Inflammatory macrophage (primary cell): ENCODE measurements at regions not wholly inside any gene's neighbourhood (a gene's known extent, or its start where the extent isn't known, plus 50 kb on each side); places are given as distances from the start of the nearest gene placed in this dataset.
"Not testable (repeated sequence)": the region's sequence is repeated elsewhere in the genome, so short reads cannot be mapped to it uniquely, and the experiment has no call there.

Experiments used
- DNase-seq, 2 donors: peaks; one replicate each; pipeline ENCODE4 v3.0.0-alpha.2; 2020 to 2022

DNA sequence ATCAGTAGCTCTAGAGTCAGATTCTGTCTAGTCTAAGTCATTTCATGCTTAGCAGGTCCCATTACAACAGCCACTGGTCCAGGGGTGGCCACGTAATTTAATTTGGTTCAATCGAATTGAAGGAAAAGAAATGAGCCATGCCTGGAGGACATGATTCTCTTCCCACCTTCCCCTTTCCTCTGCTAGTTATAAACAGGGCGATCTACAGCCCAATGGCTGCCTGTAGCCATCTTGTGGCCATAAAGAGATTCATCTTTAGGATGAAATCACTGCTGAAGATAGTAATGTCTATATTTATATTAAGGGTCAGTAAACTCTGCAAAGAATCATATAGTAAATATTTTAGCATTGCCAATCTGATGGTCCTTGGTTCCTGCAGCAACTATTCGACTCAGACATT is 107.4 kb downstream of the SPDYE17 start:
- not testable (repeated sequence) for DNase-seq

DNA sequence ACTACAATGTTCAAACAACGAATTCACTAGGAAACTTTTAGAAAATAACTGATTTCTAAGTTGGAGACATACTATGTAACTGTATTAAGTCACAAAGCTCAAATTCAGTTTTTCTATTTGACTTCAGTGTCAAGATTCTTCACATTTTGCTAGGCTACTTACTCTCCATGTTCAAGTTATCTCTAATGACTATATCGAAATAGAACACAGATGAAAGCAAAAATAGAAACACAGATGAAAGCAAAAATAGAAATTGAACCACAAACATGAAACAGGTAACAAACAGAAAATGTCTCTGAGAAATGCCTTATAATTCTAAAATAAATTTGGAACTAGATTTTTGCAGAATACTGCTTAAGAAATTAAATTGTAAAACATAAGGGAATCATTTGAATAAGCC is 113.5 kb downstream of the SPDYE17 start:
- DNase-seq = not testable (repeated sequence)

DNA sequence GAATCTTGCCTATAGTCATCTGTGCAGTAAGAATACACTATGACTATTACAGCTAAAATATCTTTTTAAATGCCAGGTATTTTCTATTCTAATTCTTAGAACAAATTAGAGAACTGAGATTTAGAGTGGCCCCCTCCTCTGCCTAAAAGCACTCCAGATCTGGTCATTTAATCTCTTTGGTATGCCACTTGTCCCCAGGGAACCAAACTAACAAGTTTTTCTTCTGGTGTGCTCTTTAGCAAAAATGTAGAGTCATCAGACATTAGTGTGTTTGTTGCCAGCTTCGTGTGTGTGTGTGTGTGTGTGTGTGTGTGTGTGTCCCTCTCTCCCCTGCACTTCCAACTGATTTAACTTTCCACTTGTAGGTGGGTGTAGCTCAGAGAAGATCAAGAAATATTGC is 117.8 kb downstream of the SPDYE17 start:
- not testable (repeated sequence) for DNase-seq

DNA sequence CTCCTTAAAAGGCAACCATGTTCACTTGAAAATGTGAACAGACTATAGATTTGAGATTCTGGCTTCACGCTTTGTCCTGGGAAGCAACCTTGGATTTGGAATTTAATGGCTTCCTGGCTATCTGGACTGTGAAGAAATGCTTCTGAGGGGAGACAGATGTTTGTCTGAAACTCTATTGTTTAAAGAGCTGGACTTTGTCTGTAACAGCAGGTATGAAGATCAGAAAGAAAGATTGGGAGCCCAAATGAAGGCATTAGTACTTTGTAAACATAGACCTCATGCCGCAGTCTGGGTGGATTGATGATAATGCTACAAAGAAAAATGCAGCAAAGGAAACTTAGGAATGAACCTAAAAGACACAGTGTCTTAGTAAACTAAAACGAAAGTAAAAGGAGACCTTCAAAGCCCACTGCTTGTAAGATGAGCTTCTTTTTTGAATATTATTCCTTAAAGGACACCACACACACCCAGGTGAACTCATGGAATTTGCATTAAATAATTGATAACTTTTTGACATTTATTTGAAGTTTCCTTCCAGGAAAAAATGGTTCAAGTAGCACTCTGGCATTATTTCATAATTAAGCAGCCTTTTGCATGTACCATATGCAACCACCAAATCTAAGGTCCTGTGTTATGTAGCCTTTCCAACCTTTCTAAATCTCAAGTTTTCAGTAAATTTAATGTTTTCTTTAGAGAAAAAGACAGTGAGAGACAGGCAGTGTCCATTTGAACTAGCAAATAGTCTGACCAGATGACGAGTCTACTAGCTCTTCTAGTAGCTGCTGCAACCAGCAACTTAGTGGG is 119.9 kb downstream of the SPDYE17 start:
- not testable (repeated sequence) for DNase-seq

DNA sequence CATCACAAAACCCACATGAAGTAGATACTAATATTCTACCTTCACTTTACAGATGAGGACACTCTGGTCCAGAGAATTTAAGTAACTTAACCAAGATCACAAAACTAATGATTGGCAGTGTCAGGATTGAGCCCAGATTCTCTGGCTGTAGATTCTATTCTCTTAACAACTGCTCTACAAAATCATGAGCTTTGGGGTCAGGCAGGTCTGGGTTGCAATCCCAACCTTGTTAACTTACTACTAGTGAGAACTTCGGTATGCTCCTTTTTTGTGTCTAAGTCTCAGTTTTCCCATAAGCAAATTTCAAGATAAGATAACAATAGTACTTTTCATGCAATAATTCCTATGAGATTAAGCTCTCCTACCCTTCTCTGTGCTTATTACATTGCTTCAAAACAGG is 127.5 kb downstream of the SPDYE17 start:
- not testable (repeated sequence) for DNase-seq

DNA sequence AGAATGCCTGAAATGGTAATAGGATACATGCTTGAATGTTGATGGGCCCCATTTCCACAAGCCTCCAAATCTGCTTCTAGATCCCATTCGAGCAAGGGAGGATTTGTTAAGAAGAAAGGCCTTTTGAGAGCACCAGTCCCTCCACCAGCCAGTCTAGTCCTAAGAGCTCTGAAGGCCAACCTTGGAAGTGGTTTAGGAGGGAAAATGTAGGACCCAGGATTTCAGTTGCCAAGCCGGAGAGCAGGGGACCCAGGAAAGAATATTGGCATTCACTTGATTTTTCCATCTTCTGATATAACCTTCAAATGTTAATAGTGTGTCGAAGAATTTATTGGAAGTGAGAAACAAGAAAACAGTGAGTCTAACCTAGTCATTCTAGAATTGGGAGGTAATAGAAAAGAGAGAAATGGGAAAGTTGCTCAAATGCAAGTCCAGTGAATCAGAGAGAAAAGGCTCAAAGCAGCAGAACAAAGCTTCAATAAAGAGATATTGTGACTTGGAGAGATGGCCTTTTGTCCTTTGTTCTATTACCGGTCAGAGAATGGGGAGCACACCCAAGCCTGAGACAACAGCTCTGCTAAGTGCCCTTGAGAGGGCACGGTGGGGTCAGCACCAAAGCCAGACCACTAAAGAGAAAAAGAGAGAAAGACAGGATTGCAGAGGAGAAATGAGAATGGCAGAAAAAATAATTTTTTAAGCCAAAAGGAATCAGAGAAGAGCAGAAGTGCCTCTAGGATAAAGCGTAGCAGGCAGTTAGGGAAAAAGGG is 130.0 kb downstream of the SPDYE17 start:
- DNase-seq = not testable (repeated sequence)

DNA sequence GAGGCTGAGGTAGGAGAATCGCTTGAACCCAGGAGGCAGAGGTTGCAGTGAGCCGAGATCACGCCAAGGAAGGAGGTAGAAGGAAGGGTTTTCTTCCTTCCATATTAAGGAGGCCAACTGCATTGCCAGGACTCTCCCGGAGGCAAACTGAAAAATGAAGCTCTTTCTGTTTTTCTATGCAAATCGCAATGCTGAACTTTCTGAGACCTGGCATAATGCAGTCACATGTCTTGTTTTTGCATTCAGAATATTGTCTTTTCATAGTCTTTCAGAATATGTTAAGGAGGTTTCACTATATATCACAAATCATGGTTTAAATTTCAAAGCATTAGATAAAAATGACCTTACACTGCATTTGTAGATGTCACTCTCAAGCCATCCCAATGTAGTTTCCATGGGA is 133.4 kb downstream of the SPDYE17 start:
- DNase-seq = not testable (repeated sequence)

DNA sequence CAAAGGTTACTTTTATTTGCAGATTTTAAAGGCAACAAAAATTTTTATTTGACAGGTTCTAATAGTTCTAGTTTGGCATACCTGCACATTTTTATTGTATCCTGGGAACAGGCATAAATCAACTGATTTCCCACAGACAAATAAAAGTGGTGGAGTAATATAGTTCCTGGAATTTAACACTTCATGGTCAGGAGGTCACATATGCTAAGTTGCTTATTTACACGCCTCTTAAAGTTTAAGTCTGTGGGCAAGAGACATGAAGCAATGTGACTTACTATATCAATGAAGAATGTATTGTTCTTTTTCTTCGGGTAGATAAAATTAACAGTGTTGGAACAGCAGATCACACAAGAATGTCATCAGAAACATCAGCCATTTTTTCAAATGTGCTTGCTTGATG is 135.2 kb downstream of the SPDYE17 start:
- not testable (repeated sequence) for DNase-seq

DNA sequence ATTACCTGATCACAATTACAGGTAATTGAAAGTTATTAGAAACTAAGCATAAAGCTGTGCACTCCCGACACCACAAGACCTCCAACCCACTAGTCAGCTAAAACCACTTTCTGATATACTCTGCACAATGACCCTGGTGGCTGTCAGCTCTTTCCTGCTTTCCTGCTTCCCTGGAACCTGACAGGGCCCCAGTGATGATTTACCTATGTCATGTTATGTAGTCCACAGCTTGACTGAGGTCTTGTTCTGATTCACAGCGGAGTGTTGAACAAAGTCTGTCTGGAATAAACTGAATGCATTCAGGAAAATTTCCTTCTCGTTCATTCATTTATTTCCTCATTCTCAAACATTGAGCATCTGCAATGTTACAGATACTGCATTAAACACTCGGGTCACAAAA is 136.5 kb downstream of the SPDYE17 start:
- DNase-seq = not testable (repeated sequence)

DNA sequence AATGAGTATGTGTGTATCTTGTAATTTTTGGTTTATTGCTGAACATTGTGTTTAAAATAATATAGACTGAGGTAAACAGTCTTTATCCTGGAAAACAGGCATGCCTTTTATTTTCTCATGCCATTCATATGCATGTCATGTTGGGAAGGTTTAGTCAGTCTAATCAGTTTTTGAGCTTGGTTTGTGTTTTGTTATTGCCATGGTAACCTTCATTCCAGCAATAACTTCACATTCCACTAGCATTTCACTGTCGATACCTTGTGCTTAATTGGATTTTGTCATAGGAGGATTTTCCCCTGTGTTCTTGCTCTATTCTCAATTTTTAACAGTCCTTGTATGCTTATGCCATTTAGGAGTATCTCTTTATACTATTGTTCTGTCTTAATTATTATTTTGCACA is 140.4 kb downstream of the SPDYE17 start:
- DNase-seq = not testable (repeated sequence)

DNA sequence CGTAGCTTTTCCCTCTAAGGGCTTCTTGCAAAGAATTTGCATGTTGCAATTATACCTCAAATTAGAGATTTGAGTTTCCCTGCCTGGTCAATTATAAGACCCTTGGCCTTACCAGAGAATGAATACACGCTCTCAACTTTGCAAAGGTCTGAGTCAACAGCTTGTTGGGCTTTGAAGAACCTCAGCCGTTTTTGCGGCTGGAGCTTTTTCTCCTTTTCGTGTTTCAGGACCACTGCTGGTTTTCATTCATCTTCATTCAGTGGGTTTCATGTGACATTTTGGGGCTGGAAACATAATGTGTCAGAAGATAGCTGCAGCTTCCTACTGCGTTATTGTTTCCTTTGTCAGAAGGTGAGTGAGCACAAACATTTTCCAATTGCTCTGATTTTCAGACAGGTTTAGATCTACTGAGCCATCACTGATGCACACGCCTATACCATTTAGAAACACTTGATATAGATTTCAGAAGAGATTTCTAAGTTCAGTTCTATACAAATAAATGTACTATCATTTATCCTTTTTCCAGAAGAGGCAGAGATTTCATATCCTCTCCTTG is 152.3 kb downstream of the SPDYE17 start:
- not testable (repeated sequence) for DNase-seq

DNA sequence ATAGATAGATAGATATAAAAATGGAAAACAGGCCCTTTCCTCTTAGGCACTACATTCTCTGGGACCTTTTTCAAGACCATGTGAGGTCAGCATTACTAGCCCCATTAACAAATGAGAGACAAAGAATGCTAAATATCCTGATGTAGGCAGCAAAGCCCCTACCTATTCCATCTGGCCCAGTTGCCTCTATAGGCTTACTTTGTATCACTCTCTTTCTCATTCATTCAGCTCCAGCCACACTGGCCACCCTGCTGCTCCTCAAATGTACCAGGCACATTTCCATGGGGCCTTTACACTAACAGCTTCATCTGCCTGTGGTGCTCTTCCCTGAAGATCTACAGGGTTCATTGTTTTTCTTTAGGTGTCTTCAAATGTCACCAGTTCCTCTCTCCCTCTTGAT is 156.4 kb downstream of the SPDYE17 start:
- not testable (repeated sequence) for DNase-seq

DNA sequence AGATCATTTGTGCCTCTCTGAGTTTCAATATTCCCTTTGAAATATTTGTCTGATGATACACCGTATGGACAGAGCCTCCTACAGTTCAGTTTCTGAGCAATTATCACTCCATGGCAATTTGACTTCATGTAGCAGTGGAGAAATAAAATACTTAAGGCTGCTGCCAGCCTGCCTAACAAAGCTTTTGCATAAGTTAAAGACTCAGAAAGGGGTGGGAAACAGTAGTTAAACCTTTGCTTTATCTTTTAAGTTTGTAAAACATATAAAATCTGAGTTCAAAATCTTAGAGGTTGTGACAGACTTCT is 161.7 kb downstream of the SPDYE17 start:
- not testable (repeated sequence) for DNase-seq

DNA sequence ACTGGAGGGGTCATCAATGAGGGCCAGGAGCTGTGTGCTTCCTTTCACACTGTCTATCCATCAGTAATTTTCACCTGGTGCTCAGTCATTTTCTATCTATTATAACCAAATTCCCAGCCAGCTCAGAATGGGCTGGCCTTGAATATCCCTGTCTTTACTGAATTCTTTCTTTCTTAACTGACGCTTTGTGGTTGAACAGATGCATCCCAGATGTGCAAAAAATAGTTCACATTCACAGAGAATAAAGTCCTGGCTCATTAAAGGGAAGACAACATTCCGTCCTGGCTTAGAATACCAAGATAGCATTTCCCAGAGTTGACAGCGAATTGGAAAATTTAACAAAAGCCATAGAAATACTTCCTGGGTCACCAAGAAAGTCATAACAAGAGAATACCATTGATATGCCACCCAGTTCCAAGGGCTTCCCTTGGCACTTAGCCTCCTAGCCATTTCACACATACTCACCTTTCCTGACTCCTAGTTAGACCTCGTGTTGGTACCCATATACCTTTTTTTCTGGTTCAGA is 164.7 kb downstream of the SPDYE17 start:
- not testable (repeated sequence) for DNase-seq

DNA sequence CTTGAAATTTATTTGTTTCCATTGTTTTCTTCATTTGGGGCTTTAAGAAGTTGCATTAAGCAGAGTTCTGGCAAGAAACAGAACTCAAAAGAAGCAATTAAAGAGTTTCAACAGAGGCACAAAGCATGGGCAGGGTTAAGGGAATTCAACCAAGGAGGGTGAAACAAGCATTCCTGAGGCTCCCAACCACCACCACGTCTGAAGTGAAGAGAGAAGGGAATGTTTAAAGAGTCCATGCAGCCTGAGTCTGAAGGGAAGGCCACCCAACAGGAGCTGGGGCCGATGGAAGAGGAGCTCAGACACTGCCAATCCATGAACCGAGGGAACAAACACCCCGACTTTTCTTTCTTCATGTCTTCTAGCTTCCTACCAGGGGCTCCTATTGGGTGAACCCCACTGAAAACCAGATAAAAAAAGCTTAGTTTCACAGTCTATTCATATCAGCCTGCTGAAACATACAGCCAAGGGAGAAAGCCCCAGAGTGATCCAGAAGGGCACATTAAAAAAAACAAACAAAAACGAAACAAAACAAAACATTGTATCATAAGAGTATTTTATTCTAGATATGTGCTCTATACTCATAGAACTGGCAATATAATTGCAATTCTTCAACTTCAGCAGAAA is 168.9 kb downstream of the SPDYE17 start:
- not testable (repeated sequence) for DNase-seq

DNA sequence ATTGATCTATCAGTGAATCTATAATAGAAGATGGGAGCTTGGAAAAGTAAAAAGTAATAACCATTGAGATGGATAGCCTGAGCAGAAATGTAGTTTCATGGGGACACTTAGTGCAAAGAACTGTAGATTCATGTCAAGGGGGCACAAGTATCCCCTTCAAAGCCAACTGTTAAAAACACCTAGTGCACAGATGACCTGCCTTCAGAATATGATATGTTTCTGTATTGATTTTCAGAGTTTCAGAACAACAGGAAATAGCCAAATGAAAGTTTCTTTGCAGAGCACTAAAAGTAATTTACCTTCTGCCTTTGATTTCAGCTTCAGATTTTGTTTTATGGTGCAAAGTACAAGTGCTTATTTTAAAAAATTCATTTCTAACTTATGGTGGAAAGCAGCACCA is 169.9 kb downstream of the SPDYE17 start:
- DNase-seq = not testable (repeated sequence)

DNA sequence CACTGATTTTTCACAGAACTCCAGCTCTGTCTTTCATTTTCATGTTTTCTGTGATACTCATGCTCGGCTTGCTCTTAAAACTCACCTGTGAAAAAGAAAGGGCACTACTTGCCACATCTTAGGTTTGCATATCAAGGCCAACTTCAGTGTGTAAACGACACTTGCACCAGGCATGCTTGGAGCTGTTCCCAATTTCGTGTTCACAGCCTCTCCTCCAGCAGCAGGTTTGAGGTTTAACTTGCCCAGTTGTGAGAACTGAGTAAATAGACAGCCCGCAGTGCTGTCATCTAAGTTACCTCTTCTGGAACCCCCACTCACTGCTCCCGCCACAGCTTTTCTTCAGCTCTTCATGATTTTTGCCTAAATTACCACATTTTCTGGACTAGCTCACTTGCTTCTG is 172.2 kb downstream of the SPDYE17 start:
- not testable (repeated sequence) for DNase-seq

DNA sequence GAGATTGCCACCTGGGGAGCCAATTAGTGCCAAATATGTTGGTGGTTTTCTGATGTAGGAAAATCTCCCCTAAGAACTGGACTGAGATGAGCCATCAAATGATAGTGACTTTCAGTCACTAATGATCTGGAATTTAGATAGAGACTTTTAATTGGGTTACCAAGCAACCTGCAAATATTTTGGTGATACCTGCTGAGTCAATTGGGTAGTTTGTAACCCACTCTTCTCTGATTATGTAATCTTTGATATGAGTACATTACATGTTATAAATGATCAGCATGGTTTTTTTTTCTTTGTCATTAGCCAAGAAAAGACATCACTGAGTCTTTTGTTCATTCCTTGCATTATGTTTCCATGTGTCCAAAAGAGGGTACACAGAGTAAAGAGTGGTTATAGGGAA is 177.5 kb downstream of the SPDYE17 start:
- not testable (repeated sequence) for DNase-seq

DNA sequence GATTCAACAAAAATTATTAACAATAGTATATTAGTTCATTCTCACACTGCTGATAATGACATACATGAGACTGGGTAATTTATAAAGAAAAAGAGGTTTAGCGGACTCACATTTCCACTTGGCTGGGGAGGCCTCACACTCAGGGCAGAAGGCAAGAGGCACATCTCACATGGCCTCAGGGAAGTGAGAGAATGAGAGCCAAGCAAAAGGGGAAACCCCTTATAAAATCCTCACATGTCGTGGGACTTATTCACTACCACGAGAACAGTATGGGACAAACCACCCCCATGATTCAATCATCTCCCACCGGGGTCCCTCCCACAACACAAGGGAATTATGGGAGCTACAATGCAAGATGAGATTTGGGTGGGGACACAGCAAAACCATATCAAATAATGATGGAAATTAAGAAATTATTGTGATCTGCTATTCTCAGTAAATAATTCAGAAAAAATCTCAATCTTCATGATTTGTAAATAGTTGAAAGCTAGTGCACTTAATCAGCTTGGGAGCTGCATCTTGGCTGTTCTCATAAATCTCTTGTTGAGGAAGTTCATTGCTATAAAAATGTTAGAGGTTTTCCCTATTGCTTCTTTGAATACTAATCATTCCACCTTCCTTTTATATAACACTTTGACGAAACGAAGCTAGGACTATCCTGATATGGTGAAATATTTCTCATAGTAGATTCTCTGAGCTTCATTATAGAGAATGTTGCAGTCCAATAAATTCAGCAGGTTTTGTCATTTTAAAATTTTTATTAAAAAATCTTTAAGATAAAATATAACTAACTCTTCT is 179.2 kb downstream of the SPDYE17 start:
- DNase-seq = not testable (repeated sequence)

DNA sequence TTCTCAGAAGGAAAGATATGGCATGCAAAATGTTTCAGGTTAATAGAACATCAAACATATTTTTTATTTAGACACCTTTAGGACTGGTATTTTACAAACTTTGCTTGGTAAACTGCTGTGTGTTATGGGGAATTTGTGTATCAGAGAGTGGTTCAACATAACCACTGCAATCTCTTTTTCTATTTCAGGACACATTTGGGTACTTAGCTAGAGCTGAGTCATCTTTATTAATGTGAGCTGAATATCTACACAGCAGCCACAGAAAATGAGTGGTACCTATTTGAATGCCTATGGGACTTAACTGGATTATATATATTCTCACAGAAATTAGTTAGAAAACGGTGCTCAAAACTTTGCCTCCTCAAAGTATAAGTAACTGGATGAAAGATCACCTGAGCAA is 179.8 kb downstream of the SPDYE17 start:
- not testable (repeated sequence) for DNase-seq

DNA sequence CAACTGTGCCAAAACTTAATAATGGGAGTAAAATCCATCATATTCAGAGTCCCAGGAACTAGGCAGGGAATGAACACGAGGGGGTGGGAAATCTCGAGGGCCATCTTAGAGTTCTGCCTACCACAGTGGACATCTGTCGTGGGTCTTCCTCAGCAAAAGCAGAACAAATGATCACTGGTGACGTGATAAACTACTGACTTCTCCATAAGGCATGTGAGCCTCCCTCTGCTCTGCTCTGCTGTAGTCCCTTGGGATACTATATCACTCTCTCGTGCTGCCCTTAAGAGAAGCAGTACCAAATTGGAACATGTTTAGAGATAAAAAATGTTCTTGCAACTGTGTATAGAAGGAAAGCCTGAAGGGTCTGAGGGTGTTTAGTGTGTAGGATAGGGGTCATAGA is 180.5 kb downstream of the SPDYE17 start:
- DNase-seq = not testable (repeated sequence)
